HG02884 (cell line): ENCODE measurements at regions not wholly inside any gene's neighbourhood (a gene's known extent, or its start where the extent isn't known, plus 50 kb on each side); places are given as distances from the start of the nearest gene placed in this dataset.
A peak's percentile ranks its signal among the peaks of the same experiment; 100 is the strongest.
"Not testable (repeated sequence)": the region's sequence is repeated elsewhere in the genome, so short reads cannot be mapped to it uniquely, and the experiment has no call there.

Experiments used
- ATAC-seq: cut with Tn5 transposase; IDR thresholded peaks from one replicate; pipeline ENCODE4 v1.9.1; 2021; ENCODE audit warnings: mild to moderate bottlenecking, moderate library complexity; ENCODE audit not compliant: unreplicated experiment

GRCh38 chr12:34097213-34097612 is 74.9 kb downstream of the ALG10 start:
- no peak for ATAC-seq

GRCh38 chr12:34105392-34105933 is 83.2 kb downstream of the ALG10 start:
- ATAC-seq = no peak

- no peak for ATAC-seq
Observed at GRCh38 chr12:34106172-34106571, 83.9 kb downstream of the ALG10 start.

GRCh38 chr12:34107016-34107415 is 84.7 kb downstream of the ALG10 start:
- no peak for ATAC-seq

- no peak for ATAC-seq
Observed at GRCh38 chr12:34107781-34108404, 85.6 kb downstream of the ALG10 start.

GRCh38 chr12:34108405-34108803 is 86.1 kb downstream of the ALG10 start:
- ATAC-seq = no peak

- ATAC-seq = no peak
Observed at GRCh38 chr12:34108967-34109366, 86.7 kb downstream of the ALG10 start.

GRCh38 chr12:34109390-34109789 is 87.1 kb downstream of the ALG10 start:
- no peak for ATAC-seq

GRCh38 chr12:34109909-34110531 is 87.7 kb downstream of the ALG10 start:
- ATAC-seq = not testable (repeated sequence)

- ATAC-seq = no peak
Observed at GRCh38 chr12:34119366-34119765, 97.1 kb downstream of the ALG10 start.

GRCh38 chr12:34121360-34121759 is 99.1 kb downstream of the ALG10 start:
- ATAC-seq = no peak

GRCh38 chr12:34123092-34123491 is 100.8 kb downstream of the ALG10 start:
- not testable (repeated sequence) for ATAC-seq

GRCh38 chr12:34124608-34125007 is 102.3 kb downstream of the ALG10 start:
- ATAC-seq = no peak

GRCh38 chr12:34126239-34126641 is 103.9 kb downstream of the ALG10 start:
- peak; percentile 61 for ATAC-seq

- peak; percentile 4 for ATAC-seq
Observed at GRCh38 chr12:34126805-34127204, 104.5 kb downstream of the ALG10 start.

- not testable (repeated sequence) for ATAC-seq
Observed at GRCh38 chr12:34127379-34127778, 105.1 kb downstream of the ALG10 start.

- no peak for ATAC-seq
Observed at GRCh38 chr12:34142430-34142829, 120.1 kb downstream of the ALG10 start.

- ATAC-seq = no peak
Observed at GRCh38 chr12:34151019-34151418, 128.7 kb downstream of the ALG10 start.

- no peak for ATAC-seq
Observed at GRCh38 chr12:34163443-34163842, 141.1 kb downstream of the ALG10 start.

GRCh38 chr12:34166427-34167060 is 144.2 kb downstream of the ALG10 start:
- no peak for ATAC-seq

GRCh38 chr12:34168507-34168906 is 146.2 kb downstream of the ALG10 start:
- not testable (repeated sequence) for ATAC-seq

GRCh38 chr12:34186492-34186891 is 164.2 kb downstream of the ALG10 start:
- no peak for ATAC-seq
